Esophagus mucosa (tissue), 1 donor: ENCODE measurements at regions not wholly inside any gene's neighbourhood (a gene's known extent, or its start where the extent isn't known, plus 50 kb on each side); places are given as distances from the start of the nearest gene placed in this dataset.
A peak's percentile ranks its signal among the peaks of the same experiment; 100 is the strongest.

Source experiments
- ATAC-seq: fragments of 200-7000 bp; cut with Tn5 transposase; one replicate; pipeline ENCODE4 v1.9.1; 2020
- donor health status: DM: yes; HTN: yes; CAD: no.

DNA sequence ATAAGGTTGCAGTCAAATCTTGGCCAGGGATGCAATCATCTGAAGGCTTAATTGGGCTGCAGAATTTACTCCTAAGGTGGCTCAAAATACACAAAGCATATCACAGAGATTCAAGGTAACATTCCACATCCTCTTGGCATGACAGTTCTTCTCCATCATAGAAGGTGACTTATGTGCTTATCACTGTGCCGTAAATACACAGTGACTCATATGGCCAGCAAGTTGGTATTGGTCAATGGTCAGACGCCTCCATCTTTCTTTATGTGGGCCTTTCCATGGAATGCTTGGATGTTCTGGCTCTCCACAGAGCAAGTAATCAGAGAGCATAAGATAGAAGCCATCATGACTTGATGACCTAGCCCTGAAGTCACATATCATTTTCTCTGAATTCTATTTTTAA lies 168.8 kb upstream of the ST8SIA2 start:
- no peak for ATAC-seq

DNA sequence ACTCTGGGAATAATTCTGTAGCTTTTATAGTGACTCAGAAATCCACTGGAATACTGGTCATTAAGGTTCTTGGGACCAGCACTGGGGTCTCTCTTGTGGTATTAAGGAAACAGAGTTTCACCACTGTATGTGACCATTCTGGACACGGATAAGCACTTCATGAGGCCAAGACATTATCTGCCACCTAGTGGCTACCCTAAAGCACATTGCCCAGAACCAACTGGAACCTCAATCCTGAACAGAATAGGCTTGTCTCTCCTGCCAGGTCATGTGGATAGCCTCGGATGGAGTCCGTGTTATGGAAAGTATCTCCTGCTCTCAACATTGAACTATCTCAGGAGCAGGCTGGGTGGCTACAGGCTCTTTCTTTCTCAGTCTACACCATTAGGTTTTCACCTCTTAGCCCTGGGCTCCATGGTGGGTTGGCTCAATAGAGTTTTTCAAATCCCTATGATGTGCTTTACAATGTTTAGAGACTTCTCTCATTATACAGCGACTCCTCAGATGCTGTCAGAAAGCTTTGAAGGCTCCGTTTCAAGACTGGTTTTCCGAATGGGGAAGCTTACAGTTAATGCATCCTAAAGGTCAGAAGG lies 167.6 kb upstream of the ST8SIA2 start:
- peak; percentile 38 for ATAC-seq

DNA sequence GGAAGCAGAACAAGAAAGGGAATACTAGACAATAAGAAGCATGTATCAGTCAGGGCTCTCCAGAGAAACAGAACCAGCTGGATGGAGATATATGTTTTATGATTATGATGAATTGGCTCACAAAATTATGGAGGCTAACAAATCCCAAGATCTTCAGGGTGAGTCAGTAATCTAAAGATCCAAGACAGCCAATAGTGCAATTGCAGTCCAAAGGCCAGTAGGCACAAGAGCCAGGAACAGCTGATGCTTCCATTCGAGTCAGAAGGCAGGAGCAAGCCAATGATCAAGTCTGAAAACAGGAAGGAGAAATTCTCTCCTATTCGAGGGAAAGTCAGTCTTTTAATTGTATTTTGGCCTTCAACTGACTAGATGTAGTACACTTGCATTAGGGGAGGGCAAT lies 164.9 kb upstream of the ST8SIA2 start:
- no peak for ATAC-seq

DNA sequence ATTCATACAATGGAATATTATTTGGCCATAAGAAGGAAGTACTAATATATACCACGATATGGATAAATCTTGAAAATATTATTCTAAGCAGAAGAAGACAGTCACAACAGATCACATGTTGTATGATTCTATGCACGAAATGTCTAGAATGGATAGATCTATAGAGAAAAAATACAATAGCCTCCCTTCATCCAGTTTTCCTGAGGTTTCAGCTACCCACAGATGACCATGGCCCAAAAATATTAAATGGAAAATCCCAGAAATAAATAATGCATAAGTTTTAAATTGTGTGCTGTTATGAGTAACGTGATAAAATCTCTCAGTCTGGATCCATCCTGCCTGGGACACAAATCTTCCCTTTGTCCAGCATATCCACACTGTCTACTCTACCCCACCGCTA lies 162.2 kb upstream of the ST8SIA2 start:
- no peak for ATAC-seq

DNA sequence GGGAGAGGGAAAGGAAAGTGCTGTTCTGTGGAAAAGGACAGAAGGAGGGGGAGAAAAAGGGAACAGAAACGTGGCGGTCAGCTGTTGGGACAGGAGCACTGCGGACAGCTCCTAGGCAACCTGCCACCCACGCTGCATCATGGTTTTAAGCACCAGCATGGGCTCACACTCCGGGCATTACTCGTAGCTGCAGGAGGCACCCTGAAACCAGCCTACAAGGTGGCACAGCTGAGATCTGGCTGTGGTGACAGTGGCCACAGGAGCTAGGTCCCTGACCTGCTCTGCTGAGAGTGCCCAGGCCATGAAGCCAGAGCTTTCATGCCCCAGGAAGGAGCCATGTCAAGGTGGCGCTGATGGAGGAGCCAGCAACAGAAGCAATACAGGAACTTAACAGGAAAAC lies 161.4 kb upstream of the ST8SIA2 start:
- ATAC-seq: no peak

DNA sequence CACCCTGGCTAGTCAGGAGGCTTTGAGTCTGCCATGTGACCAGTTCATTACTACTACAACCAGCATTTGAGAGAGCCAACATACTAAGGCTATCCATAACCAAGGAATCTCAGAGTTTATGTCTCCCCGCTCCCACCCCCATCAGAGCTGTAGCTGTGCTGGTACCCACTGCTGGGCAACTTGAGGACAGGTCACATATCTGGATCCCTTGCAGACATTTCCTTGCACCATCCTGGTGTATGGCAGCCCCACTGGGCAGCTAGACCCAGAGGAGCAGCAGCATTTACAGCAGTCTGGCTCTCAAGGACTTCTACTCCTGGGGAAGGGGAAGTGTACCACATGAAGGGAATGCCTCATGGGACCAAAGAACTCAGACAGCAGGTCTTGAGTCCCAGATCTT lies 160.8 kb upstream of the ST8SIA2 start:
- no peak for ATAC-seq

DNA sequence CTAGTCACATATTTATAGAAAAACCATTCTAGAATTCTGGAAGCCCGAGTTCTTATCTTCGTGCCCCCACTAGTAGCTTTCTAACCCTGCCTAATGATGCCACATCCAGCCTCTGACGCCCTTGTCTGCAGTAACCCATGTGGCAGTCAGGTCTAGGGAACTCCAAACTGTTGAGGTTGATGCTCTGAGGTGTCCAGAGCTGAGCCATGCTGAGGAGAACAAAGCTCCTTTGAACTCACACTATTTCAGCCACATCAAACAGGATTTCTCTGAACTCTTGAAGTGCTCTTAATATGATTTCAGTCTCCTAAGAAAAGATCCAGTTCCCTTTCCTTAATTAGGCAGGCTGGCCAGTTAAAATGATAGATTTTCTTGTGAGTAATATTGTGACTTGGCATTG lies 150.5 kb upstream of the ST8SIA2 start:
- no peak for ATAC-seq

DNA sequence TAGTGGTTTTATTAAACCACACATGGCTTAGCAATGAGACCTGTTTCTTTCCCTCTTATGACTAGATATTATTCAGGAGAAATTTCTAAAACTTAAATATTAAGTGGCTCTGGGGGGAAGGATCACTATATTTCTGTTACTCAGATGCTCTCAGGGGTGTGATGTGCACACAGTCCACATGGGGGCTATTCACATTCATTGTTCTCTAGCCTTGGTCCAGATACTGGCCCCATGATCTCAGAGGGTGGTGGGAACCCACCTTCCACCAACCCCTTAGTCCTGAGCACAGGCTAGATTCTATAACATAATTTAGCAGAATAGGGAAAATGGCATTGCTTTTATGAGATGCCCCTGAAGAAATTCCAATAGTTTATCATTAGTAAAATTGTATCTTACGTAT lies 149.0 kb upstream of the ST8SIA2 start:
- no peak for ATAC-seq

DNA sequence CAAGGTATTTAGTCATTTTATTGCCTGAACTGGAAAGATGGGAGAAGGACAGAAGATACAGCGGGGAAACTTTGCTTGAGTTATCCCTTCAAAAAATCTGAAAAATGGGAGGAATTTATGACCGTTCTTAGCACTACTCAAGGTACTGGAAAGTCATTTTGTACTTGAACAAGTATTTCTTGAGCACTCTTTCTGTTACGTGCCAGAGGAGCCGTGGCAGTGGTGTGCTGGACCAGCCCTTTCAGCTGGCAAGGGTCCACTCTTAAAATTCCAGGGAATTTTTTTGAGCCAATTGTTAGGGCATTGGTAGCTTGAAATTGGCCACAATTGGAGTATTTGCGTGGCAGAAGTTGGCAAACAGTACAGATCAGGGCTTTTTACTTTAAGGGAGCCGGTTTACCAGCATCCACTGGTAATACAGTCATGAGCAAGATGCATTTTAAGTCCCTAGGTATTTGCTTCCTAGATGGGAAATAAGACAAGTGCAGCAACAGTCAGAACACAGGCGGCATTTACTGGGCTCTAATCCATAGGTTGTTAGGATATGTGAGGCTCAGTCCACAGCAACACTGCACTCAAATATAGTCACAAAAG lies 145.9 kb upstream of the ST8SIA2 start:
- no peak for ATAC-seq

DNA sequence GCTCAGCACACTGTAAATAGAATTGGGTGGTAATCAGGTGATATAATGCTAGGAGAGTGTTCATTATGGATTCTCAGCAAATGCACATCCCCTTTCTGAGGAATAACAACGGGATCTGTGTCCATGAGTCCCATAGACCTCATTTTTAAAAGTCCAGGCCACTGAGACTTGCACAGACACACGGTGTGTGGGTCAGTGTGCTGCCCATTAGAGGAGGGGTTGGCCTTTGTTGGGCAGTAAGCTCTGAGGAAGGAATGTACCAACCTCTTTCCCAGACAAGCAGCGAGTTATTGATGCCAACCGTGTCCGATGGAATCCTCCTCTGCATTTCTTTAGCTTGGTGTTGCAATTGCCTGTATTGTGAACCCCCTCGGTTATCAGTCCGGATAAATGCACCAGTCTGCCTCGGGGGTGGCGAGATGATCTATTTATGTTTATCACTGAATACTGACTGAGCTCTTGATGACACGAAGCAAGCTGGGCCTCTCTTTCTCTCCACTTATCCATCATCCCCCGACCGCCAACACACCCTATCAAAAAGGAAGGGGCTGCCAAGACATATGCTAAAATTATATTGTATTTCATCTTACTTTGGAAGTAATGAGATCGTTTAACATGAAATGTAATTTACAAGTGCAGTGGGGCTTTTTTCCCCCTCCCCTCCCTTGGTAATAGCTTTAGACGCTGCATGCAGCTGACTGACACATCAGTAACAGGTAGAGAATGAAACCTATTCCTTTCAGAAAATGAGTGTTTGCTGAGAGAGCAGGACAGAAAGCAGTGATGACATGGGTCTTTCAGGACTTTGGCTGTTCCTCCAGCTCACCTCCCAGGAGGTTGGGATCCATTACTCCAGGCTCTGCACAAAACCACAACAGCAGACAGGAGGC lies 126.6 kb upstream of the ST8SIA2 start:
- ATAC-seq: no peak

DNA sequence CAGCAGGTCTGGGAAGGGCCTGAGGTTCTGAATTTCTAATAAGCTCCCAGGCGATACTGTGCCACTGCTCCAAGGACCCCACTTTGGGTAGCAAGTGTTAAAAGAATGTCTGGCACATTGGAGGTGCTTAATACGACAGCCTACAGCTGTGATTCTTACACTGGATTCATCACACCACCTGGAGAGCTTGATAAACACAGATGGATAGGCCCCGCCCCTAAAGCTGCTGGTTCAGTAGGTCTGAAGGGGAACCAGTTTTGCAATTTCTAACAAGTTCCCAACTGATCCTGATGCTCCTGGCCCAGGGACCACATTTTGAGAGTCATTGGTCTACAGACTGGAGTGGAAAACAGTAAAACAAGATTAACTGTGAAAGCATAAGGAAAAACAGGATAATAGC lies 124.8 kb upstream of the ST8SIA2 start:
- ATAC-seq: no peak

DNA sequence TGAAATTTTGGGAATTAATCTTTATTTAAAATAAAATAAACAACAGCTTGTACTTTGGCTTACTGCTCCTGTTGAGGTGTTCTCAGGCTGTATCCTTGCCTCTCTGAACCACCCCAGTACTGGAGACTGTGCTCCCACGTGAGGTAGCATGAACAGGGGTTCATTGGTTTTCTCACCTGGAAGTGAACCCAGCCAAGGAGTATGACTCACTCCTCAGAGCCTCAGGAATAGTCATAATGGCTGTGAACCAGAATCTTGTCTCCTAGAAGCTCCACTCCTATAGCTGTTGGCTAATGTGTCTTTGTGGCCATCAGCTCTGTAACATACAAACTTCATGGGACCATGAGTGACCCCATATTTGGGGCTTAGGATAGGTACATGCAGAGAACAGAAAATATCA lies 122.5 kb upstream of the ST8SIA2 start:
- peak; percentile 39 for ATAC-seq

DNA sequence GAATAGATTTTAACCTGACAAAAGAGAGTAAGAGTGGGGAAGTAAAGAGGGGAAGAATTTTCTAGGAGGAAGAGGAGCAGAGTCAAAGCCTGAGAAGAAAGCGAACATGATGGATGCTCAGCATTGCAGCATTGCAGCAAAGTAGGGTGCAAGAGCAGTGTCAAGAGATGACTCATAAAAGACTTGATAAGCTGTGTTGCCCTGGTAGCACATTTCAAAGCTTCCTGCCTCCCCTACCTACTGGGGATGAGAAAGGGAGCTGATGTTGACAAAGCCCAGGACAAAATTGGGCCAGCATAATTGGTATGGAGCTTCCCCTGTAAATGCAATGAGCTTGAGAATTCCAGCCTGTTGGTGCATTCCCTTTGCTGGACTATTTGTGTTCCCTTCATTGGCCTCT lies 121.6 kb upstream of the ST8SIA2 start:
- ATAC-seq: no peak

DNA sequence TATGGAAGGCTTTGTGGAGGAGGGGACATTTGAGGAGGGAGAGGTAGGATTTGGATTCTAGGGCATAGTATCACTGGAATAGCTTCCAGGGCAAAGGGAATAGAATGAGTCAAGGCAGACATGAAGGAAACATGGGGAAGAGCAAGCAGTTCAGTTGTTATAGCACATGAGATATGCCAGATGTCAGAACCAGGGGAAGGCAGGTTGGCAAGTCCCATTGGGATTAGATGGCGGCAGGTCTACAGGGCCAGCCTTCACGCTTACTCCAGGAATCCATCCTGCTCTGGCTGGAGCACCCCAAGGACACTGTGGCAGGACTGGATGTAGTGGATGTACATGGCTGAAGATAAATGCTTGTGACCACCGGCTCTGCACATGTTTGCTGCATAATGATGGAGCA lies 120.4 kb upstream of the ST8SIA2 start:
- no peak for ATAC-seq

DNA sequence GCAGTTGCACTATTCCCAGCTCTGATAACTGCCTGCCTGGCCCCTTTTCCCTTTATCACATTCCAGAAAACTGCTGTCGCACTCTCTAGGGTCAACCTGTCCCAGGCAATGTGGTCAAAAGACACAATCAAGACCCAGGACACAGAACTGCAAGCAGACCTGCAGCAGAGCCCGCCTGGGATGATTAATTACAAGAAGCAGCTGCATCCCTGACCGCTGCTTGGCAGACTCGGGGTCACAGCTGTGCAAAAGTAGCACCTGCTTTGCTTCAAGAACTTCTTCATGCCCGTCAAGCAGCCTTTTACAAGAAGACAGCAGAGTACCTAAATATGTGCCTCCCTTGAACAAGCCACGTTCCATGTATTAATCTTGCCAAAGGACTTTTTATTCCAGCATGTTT lies 120.0 kb upstream of the ST8SIA2 start:
- ATAC-seq: no peak

DNA sequence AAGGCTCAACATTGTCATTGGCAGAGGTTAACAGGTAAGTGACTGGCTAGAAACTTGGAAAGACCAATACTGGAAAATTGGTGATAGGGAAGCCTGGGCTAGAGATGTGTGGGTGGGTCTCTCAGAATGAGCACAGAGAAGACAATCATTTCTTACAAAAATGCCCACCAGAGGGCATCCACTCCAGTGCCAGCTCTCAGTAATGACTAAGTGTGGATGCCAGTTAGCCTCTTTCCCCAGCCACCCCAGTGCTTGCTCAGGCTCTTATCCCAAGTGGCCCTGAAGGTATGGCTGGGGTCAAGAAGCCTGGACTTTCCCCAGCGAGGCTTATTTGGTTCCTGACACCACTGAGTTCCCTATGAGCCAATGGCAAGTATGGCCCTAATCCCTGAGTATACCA lies 115.9 kb upstream of the ST8SIA2 start:
- ATAC-seq: peak; percentile 35

DNA sequence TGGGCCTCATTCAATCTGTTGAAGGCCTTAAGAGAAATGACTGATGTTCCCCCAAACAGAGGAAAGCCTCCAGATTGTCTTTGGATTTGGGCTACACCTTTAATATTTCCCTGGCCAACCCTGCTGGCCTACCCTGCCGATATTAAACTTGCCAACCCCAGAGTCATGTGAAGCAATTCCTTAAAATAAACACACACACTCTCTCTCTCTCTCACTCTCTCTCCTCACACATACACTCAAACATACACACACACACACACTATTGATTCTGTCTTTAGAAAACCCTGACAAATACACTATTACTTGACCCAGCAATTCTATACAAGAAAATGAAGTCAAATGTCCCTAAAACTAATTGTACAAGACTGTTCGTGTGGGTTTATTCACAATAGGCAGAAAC lies 109.9 kb upstream of the ST8SIA2 start:
- ATAC-seq: no peak

DNA sequence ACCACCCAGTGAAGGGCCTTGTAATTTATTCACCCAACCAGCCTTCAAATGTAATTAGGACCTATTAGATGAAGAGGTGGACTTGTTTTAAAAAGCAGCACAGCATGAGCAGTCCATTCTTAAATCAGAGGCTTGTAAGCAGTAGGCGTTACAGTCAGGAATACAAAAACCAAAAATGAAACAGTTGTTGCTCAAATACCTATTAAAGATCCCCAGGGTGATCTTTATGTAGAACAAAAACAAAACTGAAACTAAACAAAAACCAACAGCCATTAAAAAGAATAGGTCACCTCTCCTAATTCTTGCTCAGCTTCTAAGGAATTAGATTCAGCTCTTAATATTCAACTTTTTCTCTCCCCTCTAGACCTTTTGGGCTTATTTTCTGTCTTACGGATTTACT lies 104.9 kb upstream of the ST8SIA2 start:
- ATAC-seq: no peak

DNA sequence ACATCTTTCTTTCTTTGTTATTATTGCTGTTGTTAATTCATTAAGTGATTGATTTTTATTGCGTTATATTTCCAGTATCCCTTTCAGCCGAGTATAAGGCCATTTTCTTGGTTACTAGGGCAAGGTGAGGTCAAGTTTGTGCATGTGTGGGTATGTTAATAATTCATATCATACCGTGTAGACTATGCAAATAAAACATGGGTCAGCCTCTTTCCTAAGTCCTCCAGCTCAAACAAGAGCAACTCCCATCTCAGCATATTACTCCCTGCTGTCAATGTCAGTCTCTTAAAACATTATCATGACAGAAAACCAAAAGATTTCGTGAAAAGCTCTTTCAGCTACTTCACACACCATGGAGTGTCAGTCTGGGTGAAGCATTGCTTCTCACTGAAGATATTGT lies 103.9 kb upstream of the ST8SIA2 start:
- ATAC-seq: no peak

DNA sequence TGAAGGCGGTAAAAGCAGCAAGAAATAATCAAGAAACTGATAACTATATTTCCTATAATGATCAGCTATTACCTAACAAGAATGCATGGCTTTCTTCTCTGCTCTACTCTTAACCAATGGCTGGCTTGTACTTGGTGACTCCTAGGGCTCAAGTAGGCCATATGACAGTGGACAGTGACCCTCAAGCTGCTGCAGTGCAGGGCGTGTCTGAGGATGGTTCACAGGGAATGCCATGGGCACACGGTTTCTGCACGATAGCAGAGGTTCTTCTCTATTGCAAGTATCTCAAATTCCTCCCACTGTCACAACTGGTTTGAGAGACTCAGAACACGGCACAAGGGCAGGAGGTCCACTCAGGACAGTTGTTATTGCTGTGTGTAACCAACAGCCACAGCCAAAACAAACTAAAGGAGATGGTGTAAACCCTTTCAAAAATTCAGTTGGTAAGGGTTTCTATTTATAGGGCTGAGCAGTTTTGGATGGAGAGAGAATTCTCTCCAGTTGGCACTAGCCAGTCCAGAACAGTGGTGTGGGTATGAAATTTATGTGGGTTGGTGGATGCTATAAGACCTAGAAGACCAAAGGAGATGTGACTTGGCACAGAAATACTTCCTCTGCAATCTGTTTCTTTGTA lies 103.2 kb upstream of the ST8SIA2 start:
- no peak for ATAC-seq

DNA sequence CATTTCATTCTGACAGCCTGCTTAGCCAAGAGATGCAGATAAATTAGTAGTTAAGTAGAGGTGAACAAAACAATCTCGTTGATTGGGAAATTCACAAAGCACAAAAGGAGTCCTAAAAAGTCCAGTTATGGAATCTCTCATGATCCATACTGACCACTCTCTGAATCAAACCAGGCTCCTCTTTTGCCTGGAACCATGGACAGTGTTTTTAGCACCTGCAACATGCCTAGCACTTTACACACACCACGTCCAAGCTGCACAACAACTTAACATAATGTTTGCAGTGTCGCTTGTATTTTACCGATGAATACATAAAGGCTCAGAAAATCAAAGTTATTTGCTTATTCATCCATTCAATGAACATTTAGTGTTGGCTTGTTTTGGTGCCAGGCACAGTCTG lies 101.8 kb upstream of the ST8SIA2 start:
- no peak for ATAC-seq

DNA sequence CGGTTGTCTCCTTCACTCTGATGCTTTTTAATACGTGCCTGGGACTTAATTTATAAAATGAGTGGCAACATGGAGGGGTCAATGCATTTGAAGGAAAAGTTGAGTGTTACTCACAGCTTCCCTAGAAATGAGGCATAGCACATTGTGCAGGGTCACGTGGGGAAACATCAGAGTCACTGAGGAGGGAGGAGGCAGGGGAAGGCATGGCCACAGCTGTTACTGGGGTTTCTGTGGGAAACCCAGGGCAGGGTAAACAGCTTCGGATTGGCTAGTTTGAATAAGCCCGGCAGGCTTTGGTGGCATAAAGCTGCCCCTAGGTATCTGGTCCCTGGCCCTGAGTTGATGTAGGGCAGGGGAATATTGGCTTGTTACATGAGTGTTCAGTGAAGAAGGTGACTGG lies 98.9 kb upstream of the ST8SIA2 start:
- no peak for ATAC-seq

DNA sequence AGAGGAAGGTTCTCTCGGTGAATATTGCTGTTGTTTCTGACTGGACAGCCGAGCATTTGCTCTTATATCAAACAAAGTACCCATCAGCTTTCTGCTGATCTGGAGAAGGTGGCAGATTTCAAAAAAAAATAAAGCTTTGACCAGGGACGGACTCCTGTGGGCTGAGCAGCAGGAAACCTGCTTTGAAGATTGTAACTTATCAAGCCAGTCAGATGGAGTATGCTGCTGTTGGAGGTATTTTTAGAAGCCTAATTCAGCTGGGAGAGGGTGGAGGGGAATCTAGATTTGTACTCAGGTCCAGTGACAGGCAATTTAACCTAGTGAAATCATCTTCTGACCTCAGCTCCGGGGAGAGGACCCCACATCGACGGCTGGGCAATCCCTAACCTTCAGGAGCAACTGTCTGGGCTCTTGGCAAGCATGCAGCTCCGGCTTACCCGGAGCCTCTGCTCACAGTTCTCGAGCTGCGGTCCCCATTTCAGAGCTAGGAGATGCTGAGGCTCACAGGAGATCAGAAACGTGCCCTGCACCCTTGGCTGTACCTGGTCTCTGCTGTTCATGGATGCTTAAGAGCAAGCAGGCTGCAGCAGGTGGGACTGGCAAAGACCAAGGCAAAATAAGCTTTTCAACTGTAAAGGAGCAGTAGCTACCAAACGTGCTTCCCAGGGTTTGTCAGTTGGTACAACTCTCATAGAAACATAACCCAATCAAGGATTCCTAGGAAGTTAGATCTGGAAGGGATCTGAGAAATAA lies 89.3 kb upstream of the ST8SIA2 start:
- no peak for ATAC-seq
